WTC11 (cell line): ENCODE measurements at regions not wholly inside any gene's neighbourhood (a gene's known extent, or its start where the extent isn't known, plus 50 kb on each side); places are given as distances from the start of the nearest gene placed in this dataset.

Experiments used
- ETV6 ChIP-seq: sonication (generic); formaldehyde crosslinking; IDR thresholded peaks from 2 replicates; pipeline ENCODE4 v1.8.1; 2022; ENCODE audit warnings: mild to moderate bottlenecking, missing genetic modification reagents
- TF ChIP-seq, protein P1 (sequence below): fragments of 200-600 bp; IDR thresholded peaks from 2 replicates; pipeline ENCODE4 v1.8.0; 2022; ENCODE audit warnings: antibody characterized with exemption
- TF ChIP-seq, protein P2 (sequence below): sonication (generic); formaldehyde crosslinking; IDR thresholded peaks from 2 replicates; pipeline ENCODE4 v1.8.1; 2023; ENCODE audit warnings: mild to moderate bottlenecking, missing genetic modification reagents, moderate library complexity
- TF ChIP-seq, protein P3 (sequence below): sonication (generic); formaldehyde crosslinking; IDR thresholded peaks from 2 replicates; pipeline ENCODE4 v1.8.0; 2023; ENCODE audit warnings: missing genetic modification reagents, mild to moderate bottlenecking, borderline replicate concordance

DNA sequence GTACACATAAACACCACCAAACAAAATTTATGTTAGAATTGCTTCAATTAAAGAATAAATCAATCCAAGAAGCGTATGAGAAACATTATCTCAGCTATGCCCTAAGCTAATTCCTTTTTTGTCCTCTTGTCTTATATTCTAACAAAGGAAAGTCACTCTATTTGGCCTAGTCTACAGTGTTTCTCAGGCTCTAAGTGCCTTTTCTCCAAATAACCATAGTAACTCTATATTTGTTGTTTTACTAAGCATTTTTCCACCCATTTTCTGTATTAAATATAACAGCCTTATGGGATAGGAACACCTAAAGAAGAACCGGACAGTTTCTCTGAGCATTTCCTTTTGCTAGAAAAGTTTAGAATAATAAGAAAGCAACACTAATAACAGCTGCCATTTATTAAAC lies 120.1 kb upstream of the MTAP start:
- TF ChIP-seq, protein P1, sequence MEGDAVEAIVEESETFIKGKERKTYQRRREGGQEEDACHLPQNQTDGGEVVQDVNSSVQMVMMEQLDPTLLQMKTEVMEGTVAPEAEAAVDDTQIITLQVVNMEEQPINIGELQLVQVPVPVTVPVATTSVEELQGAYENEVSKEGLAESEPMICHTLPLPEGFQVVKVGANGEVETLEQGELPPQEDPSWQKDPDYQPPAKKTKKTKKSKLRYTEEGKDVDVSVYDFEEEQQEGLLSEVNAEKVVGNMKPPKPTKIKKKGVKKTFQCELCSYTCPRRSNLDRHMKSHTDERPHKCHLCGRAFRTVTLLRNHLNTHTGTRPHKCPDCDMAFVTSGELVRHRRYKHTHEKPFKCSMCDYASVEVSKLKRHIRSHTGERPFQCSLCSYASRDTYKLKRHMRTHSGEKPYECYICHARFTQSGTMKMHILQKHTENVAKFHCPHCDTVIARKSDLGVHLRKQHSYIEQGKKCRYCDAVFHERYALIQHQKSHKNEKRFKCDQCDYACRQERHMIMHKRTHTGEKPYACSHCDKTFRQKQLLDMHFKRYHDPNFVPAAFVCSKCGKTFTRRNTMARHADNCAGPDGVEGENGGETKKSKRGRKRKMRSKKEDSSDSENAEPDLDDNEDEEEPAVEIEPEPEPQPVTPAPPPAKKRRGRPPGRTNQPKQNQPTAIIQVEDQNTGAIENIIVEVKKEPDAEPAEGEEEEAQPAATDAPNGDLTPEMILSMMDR = no peak
- TF ChIP-seq, protein P2, sequence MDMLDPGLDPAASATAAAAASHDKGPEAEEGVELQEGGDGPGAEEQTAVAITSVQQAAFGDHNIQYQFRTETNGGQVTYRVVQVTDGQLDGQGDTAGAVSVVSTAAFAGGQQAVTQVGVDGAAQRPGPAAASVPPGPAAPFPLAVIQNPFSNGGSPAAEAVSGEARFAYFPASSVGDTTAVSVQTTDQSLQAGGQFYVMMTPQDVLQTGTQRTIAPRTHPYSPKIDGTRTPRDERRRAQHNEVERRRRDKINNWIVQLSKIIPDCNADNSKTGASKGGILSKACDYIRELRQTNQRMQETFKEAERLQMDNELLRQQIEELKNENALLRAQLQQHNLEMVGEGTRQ (CRISPR knock-in tag) = no peak
- TF ChIP-seq, protein P3, sequence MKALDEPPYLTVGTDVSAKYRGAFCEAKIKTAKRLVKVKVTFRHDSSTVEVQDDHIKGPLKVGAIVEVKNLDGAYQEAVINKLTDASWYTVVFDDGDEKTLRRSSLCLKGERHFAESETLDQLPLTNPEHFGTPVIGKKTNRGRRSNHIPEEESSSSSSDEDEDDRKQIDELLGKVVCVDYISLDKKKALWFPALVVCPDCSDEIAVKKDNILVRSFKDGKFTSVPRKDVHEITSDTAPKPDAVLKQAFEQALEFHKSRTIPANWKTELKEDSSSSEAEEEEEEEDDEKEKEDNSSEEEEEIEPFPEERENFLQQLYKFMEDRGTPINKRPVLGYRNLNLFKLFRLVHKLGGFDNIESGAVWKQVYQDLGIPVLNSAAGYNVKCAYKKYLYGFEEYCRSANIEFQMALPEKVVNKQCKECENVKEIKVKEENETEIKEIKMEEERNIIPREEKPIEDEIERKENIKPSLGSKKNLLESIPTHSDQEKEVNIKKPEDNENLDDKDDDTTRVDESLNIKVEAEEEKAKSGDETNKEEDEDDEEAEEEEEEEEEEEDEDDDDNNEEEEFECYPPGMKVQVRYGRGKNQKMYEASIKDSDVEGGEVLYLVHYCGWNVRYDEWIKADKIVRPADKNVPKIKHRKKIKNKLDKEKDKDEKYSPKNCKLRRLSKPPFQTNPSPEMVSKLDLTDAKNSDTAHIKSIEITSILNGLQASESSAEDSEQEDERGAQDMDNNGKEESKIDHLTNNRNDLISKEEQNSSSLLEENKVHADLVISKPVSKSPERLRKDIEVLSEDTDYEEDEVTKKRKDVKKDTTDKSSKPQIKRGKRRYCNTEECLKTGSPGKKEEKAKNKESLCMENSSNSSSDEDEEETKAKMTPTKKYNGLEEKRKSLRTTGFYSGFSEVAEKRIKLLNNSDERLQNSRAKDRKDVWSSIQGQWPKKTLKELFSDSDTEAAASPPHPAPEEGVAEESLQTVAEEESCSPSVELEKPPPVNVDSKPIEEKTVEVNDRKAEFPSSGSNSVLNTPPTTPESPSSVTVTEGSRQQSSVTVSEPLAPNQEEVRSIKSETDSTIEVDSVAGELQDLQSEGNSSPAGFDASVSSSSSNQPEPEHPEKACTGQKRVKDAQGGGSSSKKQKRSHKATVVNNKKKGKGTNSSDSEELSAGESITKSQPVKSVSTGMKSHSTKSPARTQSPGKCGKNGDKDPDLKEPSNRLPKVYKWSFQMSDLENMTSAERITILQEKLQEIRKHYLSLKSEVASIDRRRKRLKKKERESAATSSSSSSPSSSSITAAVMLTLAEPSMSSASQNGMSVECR (CRISPR knock-in tag) = no peak
- no peak for TF ChIP-seq ETV6 (CRISPR knock-in tag)
